Mesenchymal stem cell (in vitro differentiated cells and primary cell): ENCODE measurements at regions not wholly inside any gene's neighbourhood (a gene's known extent, or its start where the extent isn't known, plus 50 kb on each side); places are given as distances from the start of the nearest gene placed in this dataset.
A peak's percentile ranks its signal among the peaks of the same experiment; 100 is the strongest.

ENCODE experiments used
- DNase-seq: peaks from one replicate; pipeline ENCODE4 v3.0.0-alpha.2; 2013
- H2AFZ ChIP-seq: one replicate; pipeline ENCODE4 v1.6.1; 2013; ENCODE audit warnings: low read depth, mild to moderate bottlenecking, control low read depth, inconsistent platforms, low read length, moderate library complexity
- H2AK5ac ChIP-seq: 2 replicates; pipeline ENCODE4 v1.6.1; 2013; ENCODE audit warnings: low read length, moderate library complexity, mild to moderate bottlenecking, inconsistent platforms; ENCODE audit not compliant: severe bottlenecking
- H2BK120ac ChIP-seq: one replicate; pipeline ENCODE4 v1.6.1; 2013; ENCODE audit warnings: low read depth, mild to moderate bottlenecking, inconsistent platforms, low read length, moderate library complexity
- H2BK12ac ChIP-seq, 2 experiments: one replicate each; pipeline ENCODE4 v1.6.1; 2013; ENCODE audit warnings: inconsistent platforms in 2 of 2, low read length in 2 of 2, mild to moderate bottlenecking in 2 of 2, moderate library complexity in 2 of 2, control low read depth in 1 of 2
- H2BK15ac ChIP-seq: one replicate; pipeline ENCODE4 v1.6.1; 2013; ENCODE audit warnings: mild to moderate bottlenecking, low read depth, inconsistent platforms; ENCODE audit not compliant: poor library complexity, severe bottlenecking
- H2BK5ac ChIP-seq: 2 replicates; pipeline ENCODE4 v1.6.1; 2013; ENCODE audit warnings: low read depth, mild to moderate bottlenecking, low read length, control low read depth, inconsistent platforms; ENCODE audit not compliant: poor library complexity, severe bottlenecking
- H3K14ac ChIP-seq, 2 experiments: one replicate each; pipeline ENCODE4 v1.6.1; 2013; ENCODE audit warnings: inconsistent platforms in 2 of 2, low read length in 2 of 2, control low read depth in 1 of 2, mild to moderate bottlenecking in 1 of 2, moderate library complexity in 1 of 2
- H3K18ac ChIP-seq, 2 experiments: one replicate each; pipeline ENCODE4 v1.6.1; 2013; ENCODE audit warnings: inconsistent platforms in 2 of 2, low read length in 2 of 2, control low read depth in 1 of 2, low read depth in 1 of 2, mild to moderate bottlenecking in 1 of 2
- H3K23ac ChIP-seq, 2 experiments: one replicate each; pipeline ENCODE4 v1.6.1; 2013; ENCODE audit warnings: inconsistent platforms in 2 of 2, low read length in 2 of 2, mild to moderate bottlenecking in 2 of 2, moderate library complexity in 2 of 2, control low read depth in 1 of 2
- H3K27ac ChIP-seq: 2 replicates; pipeline ENCODE4 v1.5.1; 2013; ENCODE audit warnings: mild to moderate bottlenecking, moderate library complexity, low read length, control low read depth, inconsistent platforms; ENCODE audit not compliant: poor library complexity, severe bottlenecking
- H3K27me3 ChIP-seq, 2 experiments: 2 replicates each; pipeline versions ENCODE4 v1.6.1 to v1.7.0; 2013; ENCODE audit warnings: low read length in 2 of 2, mild to moderate bottlenecking in 2 of 2, moderate library complexity in 2 of 2, control low read depth in 1 of 2, inconsistent platforms in 1 of 2; ENCODE audit not compliant: control insufficient read depth in 1 of 2, insufficient read depth in 1 of 2
- H3K36me3 ChIP-seq, 2 experiments: 2 replicates each; pipeline versions ENCODE4 v1.6.1 to v1.7.0; 2013; ENCODE audit warnings: low read length in 2 of 2, control low read depth in 1 of 2, inconsistent platforms in 1 of 2, low read depth in 1 of 2, mild to moderate bottlenecking in 1 of 2; ENCODE audit not compliant: insufficient read depth in 2 of 2, control insufficient read depth in 1 of 2
- H3K4ac ChIP-seq, 2 experiments: one replicate each; pipeline ENCODE4 v1.6.1; 2013; ENCODE audit warnings: inconsistent platforms in 2 of 2, low read length in 2 of 2, mild to moderate bottlenecking in 2 of 2, moderate library complexity in 2 of 2, control low read depth in 1 of 2, low read depth in 1 of 2
- H3K4me1 ChIP-seq: 2 replicates; pipeline ENCODE4 v1.6.1; 2013; ENCODE audit warnings: low read depth, low read length, control low read depth; ENCODE audit not compliant: control insufficient read depth, insufficient read depth
- H3K4me2 ChIP-seq: 2 replicates; pipeline ENCODE4 v1.6.1; 2013; ENCODE audit warnings: low read length, mild to moderate bottlenecking, inconsistent platforms; ENCODE audit not compliant: poor library complexity, severe bottlenecking
- H3K4me3 ChIP-seq, 2 experiments: 2 replicates each; pipeline versions ENCODE4 v1.5.1 to v1.7.0; 2013; ENCODE audit warnings: low read length in 2 of 2, mild to moderate bottlenecking in 2 of 2, control low read depth in 1 of 2, low read depth in 1 of 2; ENCODE audit not compliant: insufficient read depth in 1 of 2
- H3K79me1 ChIP-seq: replicated peaks from 2 replicates; pipeline ENCODE4 v1.6.1; 2013; ENCODE audit warnings: mild to moderate bottlenecking, control low read depth, low read length, inconsistent platforms; ENCODE audit not compliant: poor library complexity, severe bottlenecking
- H3K9ac ChIP-seq: 2 replicates; pipeline ENCODE4 v1.7.0; 2013; ENCODE audit warnings: mild to moderate bottlenecking, low read length, moderate library complexity
- H3K9me3 ChIP-seq: 2 replicates; pipeline ENCODE4 v1.7.0; 2013; ENCODE audit warnings: mild to moderate bottlenecking, low read length; ENCODE audit not compliant: control insufficient read depth
- H4K8ac ChIP-seq: one replicate; pipeline ENCODE4 v1.6.1; 2013; ENCODE audit warnings: inconsistent platforms, mild to moderate bottlenecking, low read length, moderate library complexity
- H4K91ac ChIP-seq: one replicate; pipeline ENCODE4 v1.6.1; 2013; ENCODE audit warnings: mild to moderate bottlenecking, low read length, inconsistent platforms
- WGBS: methylation state at CpG from one replicate; pipeline ENCODE4 v1.1.7; 2013; ENCODE audit warnings: mixed read lengths; 5-methylcytosine and 5-hydroxymethylcytosine counted together

- Histone ChIP-seq H3K14ac (no peak overlapping the region), H4K91ac (no peak overlapping the region), H3K4me2 (no peak overlapping the region), H3K4me1 (peaks cover 5% of the 10 kb centered on the region), H3K9me3 (no peaks in the 10 kb centered on the region), H2BK15ac (no peak overlapping the region), H2BK5ac (no peak overlapping the region), H3K36me3 (peaks cover 0 to 2% of the 10 kb centered on the region in 2 experiments), H3K79me1 (peaks cover 7% of the 10 kb centered on the region), H4K8ac (peak overlapping the region; percentile 41), H2AFZ (no peak overlapping the region), H3K27ac (no peak overlapping the region), H3K27me3 (no peaks in the 10 kb centered on the region), H3K4me3 (no peak overlapping the region), H3K4ac (no peak overlapping the region), H3K23ac (no peak overlapping the region), H2BK12ac (no peak overlapping the region), H3K9ac (no peak overlapping the region), H3K18ac (no peak overlapping the region), H2AK5ac (no peak overlapping the region), H2BK120ac (no peak overlapping the region)
- no peak for DNase-seq
- 100% methylated on average over 3 of the region's 6 CpGs for WGBS
Measured at GRCh38 chr1:245019910-245020486, 134.8 kb upstream of the KIF26B start.

- 96% methylated on average over 3 of the region's 4 CpGs for WGBS
- peaks cover 0 to 2% of the 10 kb centered on the region in 2 experiments for H3K36me3 ChIP-seq
Measured at GRCh38 chr1:245016700-245017099, 138.1 kb upstream of the KIF26B start.

GRCh38 chr1:245015031-245015430, 139.8 kb upstream of the KIF26B start:
- WGBS = 92% methylated on average over 3 of the region's 3 CpGs
- Histone ChIP-seq H2AFZ (no peak overlapping the region), H2AK5ac (no peak overlapping the region), H4K8ac (no peak overlapping the region), H3K23ac (no peak overlapping the region), H3K79me1 (peaks cover 7% of the 10 kb centered on the region), H3K27ac (no peak overlapping the region), H3K18ac (no peak overlapping the region), H3K14ac (peak overlapping the region in 1 of 2 experiments; percentile 32), H3K36me3 (peaks cover 0 to 6% of the 10 kb centered on the region in 2 experiments), H3K4me1 (peaks cover 4% of the 10 kb centered on the region), H2BK15ac (no peak overlapping the region), H3K4me2 (no peak overlapping the region), H3K9me3 (no peaks in the 10 kb centered on the region), H3K4me3 (no peak overlapping the region), H2BK12ac (no peak overlapping the region), H2BK120ac (no peak overlapping the region), H4K91ac (no peak overlapping the region), H3K27me3 (no peaks in the 10 kb centered on the region), H2BK5ac (no peak overlapping the region), H3K9ac (no peak overlapping the region), H3K4ac (no peak overlapping the region)
- no peak for DNase-seq

More at GRCh38 chr1:245016700-245017099, 138.1 kb upstream of the KIF26B start:
- Histone ChIP-seq H3K79me1 (peaks cover 7% of the 10 kb centered on the region), H3K9ac (no peak overlapping the region), H2BK15ac (no peak overlapping the region), H3K23ac (no peak overlapping the region), H3K27ac (no peak overlapping the region), H3K14ac (no peak overlapping the region), H3K4me3 (no peak overlapping the region), H3K27me3 (no peaks in the 10 kb centered on the region), H4K8ac (no peak overlapping the region), H3K4me2 (no peak overlapping the region), H2AK5ac (no peak overlapping the region), H3K4ac (no peak overlapping the region), H2BK12ac (no peak overlapping the region), H2BK5ac (no peak overlapping the region), H3K9me3 (no peaks in the 10 kb centered on the region), H3K4me1 (peaks cover 5% of the 10 kb centered on the region), H3K18ac (no peak overlapping the region), H4K91ac (no peak overlapping the region), H2AFZ (no peak overlapping the region), H2BK120ac (no peak overlapping the region)
- DNase-seq = no peak

- no peak overlapping the region for H3K4ac ChIP-seq
- no peak overlapping the region for H3K14ac ChIP-seq
- WGBS = 85% methylated on average over 3 of the region's 3 CpGs
- peaks cover 7% of the 10 kb centered on the region for H3K79me1 ChIP-seq
- H3K23ac ChIP-seq = no peak overlapping the region
- H3K27ac ChIP-seq = no peak overlapping the region
- no peak overlapping the region for H3K9ac ChIP-seq
- no peak overlapping the region for H2BK12ac ChIP-seq
- H2BK120ac ChIP-seq = no peak overlapping the region
- H4K91ac ChIP-seq = no peak overlapping the region
- no peak overlapping the region for H3K4me2 ChIP-seq
- no peaks in the 10 kb centered on the region for H3K9me3 ChIP-seq
- no peak overlapping the region for H2BK15ac ChIP-seq
- H3K18ac ChIP-seq = no peak overlapping the region
- no peaks in the 10 kb centered on the region for H3K27me3 ChIP-seq
- no peak overlapping the region for H2BK5ac ChIP-seq
- no peak overlapping the region for H3K4me3 ChIP-seq
- H3K36me3 ChIP-seq = peaks cover 0 to 6% of the 10 kb centered on the region in 2 experiments
- no peak for DNase-seq
- peaks cover 4% of the 10 kb centered on the region for H3K4me1 ChIP-seq
- no peak overlapping the region for H4K8ac ChIP-seq
- no peak overlapping the region for H2AK5ac ChIP-seq
- H2AFZ ChIP-seq = no peak overlapping the region
Measured at GRCh38 chr1:245014247-245015029, 140.3 kb upstream of the KIF26B start.
